ENCODE measurements at regions not wholly inside any gene's neighbourhood (a gene's known extent, or its start where the extent isn't known, plus 50 kb on each side); places are given as distances from the start of the nearest gene placed in this dataset.

DNA sequence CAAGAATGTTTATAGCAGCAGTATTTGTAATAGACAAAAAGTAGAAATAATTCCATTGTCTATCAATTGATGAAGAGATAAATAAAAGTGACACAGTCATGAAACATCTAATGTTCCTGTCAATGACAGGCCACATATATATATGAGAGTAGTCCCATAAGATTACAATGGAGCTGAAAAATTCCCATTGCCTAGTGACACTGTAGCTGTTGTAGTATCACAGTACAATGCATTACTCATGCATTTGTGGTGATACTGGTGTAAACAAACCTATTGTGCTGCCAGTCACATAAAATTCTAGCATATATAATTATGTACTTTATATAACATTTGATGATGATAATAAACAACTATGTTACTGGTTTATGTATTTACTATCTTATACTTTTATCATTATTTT lies 141.9 kb upstream of the LYPLAL1 start:
- Histone ChIP-seq H3K4me1 (no peaks in the 10 kb centered on the region), H3K9me3 (no peaks in the 10 kb centered on the region), H3K36me3 (no peaks in the 10 kb centered on the region), H3K27me3 (no peaks in the 10 kb centered on the region), H3K27ac (no peak overlapping the region), H3K4me3 (no peak overlapping the region)
- DNase-seq: no peak
- TF ChIP-seq CTCF (IDR thresholded peaks at IDR 0.05) (no peak), EP300 (IDR thresholded peaks at IDR 0.05) (no peak), POLR2A (IDR thresholded peaks at IDR 0.05) (no peak), POLR2AphosphoS5 (IDR thresholded peaks at IDR 0.05) (no peak)
- no peak for ATAC-seq (ENCODE audit: low FRiP score in 2 of 2)

- 68 to 74% methylated on average over 2 of the region's 2 CpGs for WGBS, 2 donors
- no peak overlapping the region for H3K27ac ChIP-seq
- peaks cover 0 to 3% (median 0%) of the 10 kb centered on the region in 4 donors for H3K4me1 ChIP-seq
- H3K9me3 ChIP-seq: no peaks in the 10 kb centered on the region
- DNase-seq: no peak
- H3K27me3 ChIP-seq: no peaks in the 10 kb centered on the region
- TF ChIP-seq CTCF (IDR thresholded peaks at IDR 0.05) (no peak), EP300 (IDR thresholded peaks at IDR 0.05) (no peak), POLR2AphosphoS5 (IDR thresholded peaks at IDR 0.05) (no peak), POLR2A (IDR thresholded peaks at IDR 0.05) (no peak)
- ATAC-seq (ENCODE audit: low FRiP score in 2 of 2): no peak
- no peak overlapping the region for H3K4me3 ChIP-seq
- H3K36me3 ChIP-seq: no peaks in the 10 kb centered on the region
Measured at GRCh38 chr1:219038398-219038797, 135.3 kb upstream of the LYPLAL1 start.

GRCh38 chr1:219039017-219039681 lies 134.5 kb upstream of the LYPLAL1 start:
- WGBS, 2 donors: 60 to 78% methylated on average over 8 of the region's 8 CpGs

DNA sequence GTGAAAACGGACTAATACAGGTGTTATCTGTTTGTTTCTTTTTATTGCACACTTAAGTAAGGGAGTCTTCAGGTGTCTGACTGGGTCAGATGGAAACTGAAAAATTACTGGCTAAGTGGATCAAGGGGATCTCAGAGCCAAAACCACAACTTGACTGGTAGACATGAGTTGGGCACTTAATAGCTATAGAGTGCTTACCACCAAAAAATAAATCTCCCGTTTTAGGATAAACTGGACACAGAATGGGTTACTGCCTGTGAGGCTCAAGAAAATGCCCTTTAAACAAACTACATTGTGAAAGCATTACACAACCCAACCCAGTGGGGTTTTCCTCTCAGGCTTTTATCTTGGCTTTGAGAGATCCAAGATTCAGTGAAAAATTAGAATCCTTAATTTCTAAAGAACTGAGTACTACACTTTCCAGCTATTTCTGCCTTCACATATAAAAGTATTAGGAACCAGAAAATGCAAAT lies 134.0 kb upstream of the LYPLAL1 start:
- Histone ChIP-seq H3K27ac (no peak overlapping the region), H3K36me3 (no peaks in the 10 kb centered on the region), H3K27me3 (no peaks in the 10 kb centered on the region), H3K9me3 (no peaks in the 10 kb centered on the region), H3K4me3 (no peak overlapping the region), H3K4me1 (peaks cover 0 to 3% (median 0%) of the 10 kb centered on the region in 4 donors)
- ATAC-seq (ENCODE audit: low FRiP score in 2 of 2): no peak
- WGBS, 2 donors: 64 to 86% methylated on average over 2 of the region's 2 CpGs
- TF ChIP-seq EP300 (IDR thresholded peaks at IDR 0.05) (no peak), POLR2AphosphoS5 (IDR thresholded peaks at IDR 0.05) (no peak), POLR2A (IDR thresholded peaks at IDR 0.05) (no peak), CTCF (IDR thresholded peaks at IDR 0.05) (no peak)
- DNase-seq: no peak

More at GRCh38 chr1:219039017-219039681, 134.5 kb upstream of the LYPLAL1 start:
- H3K4me3 ChIP-seq: no peak overlapping the region
- no peaks in the 10 kb centered on the region for H3K9me3 ChIP-seq
- DNase-seq: no peak
- no peak for ATAC-seq (ENCODE audit: low FRiP score in 2 of 2)
- no peak overlapping the region for H3K27ac ChIP-seq
- no peaks in the 10 kb centered on the region for H3K27me3 ChIP-seq
- no peaks in the 10 kb centered on the region for H3K36me3 ChIP-seq
- peaks cover 0 to 3% (median 0%) of the 10 kb centered on the region in 4 donors for H3K4me1 ChIP-seq
- TF ChIP-seq POLR2AphosphoS5 (IDR thresholded peaks at IDR 0.05): no peak
- no peak for TF ChIP-seq CTCF (IDR thresholded peaks at IDR 0.05)
- TF ChIP-seq POLR2A (IDR thresholded peaks at IDR 0.05): no peak
- TF ChIP-seq EP300 (IDR thresholded peaks at IDR 0.05): no peak

- TF ChIP-seq CTCF (IDR thresholded peaks at IDR 0.05) (no peak), POLR2A (IDR thresholded peaks at IDR 0.05) (no peak), POLR2AphosphoS5 (IDR thresholded peaks at IDR 0.05) (no peak), EP300 (IDR thresholded peaks at IDR 0.05) (no peak)
- no peak for ATAC-seq (ENCODE audit: low FRiP score in 2 of 2)
- WGBS, 2 donors: 67 to 72% methylated on average over 5 of the region's 5 CpGs
Measured at GRCh38 chr1:219040291-219040690, 133.4 kb upstream of the LYPLAL1 start.

More at GRCh38 chr1:219040291-219040690, 133.4 kb upstream of the LYPLAL1 start:
- no peaks in the 10 kb centered on the region for H3K9me3 ChIP-seq
- H3K36me3 ChIP-seq: no peaks in the 10 kb centered on the region
- no peak for DNase-seq
- H3K4me3 ChIP-seq: no peak overlapping the region
- no peaks in the 10 kb centered on the region for H3K27me3 ChIP-seq
- peaks cover 0 to 3% (median 0%) of the 10 kb centered on the region in 4 donors for H3K4me1 ChIP-seq
- no peak overlapping the region for H3K27ac ChIP-seq

All from upper lobe of left lung (tissue), 6 donors.